ENCODE measurements at regions not wholly inside any gene's neighbourhood (a gene's known extent, or its start where the extent isn't known, plus 50 kb on each side); places are given as distances from the start of the nearest gene placed in this dataset.

DNA sequence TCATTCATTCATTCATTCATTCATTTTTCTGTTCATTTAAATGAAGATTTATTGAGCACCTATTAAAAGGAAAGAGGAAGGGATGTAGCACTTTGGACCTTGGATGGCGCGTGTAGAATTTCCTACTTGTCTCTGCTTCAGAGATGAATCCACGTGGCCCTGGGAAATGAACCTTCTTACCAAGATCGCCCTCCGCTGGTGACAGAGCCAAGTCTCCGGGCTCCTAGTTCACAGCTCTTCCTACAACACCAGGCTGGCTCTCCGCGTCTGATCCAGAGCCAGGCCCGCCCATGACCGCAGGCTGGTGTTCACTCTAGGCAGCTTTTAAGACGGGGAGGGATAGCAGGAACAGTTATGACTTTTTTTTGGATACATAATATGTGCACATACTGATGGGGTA lies 70.9 kb upstream of the PIWIL1 start:
- WGBS = 45% methylated on average over 11 of the region's 11 CpGs
- H3K27me3 ChIP-seq (ENCODE audit: control insufficient read depth in 4 of 4, insufficient read depth in 4 of 4, low read length in 3 of 4) = peaks cover 0 to 9% (median 2%) of the 10 kb centered on the region in 4 donors
- no peak overlapping the region for H3K4me3 ChIP-seq (ENCODE audit: low read depth in 1 of 3, low read length in 3 of 3)
- no peak for TF ChIP-seq MAX (IDR thresholded peaks at IDR 0.05)
- no peak for TF ChIP-seq HNF4G (IDR thresholded peaks at IDR 0.05)
- TF ChIP-seq, protein P1, sequence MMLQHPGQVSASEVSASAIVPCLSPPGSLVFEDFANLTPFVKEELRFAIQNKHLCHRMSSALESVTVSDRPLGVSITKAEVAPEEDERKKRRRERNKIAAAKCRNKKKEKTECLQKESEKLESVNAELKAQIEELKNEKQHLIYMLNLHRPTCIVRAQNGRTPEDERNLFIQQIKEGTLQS (IDR thresholded peaks at IDR 0.05) = no peak
- TF ChIP-seq RXRA (IDR thresholded peaks at IDR 0.05) = no peak
- TF ChIP-seq JUND (IDR thresholded peaks at IDR 0.05) = no peak
- TF ChIP-seq HNF4A (conservative IDR thresholded peaks at IDR 0.05) = no peak
- TF ChIP-seq FOXA2 (IDR thresholded peaks at IDR 0.05) = no peak
- no peak for TF ChIP-seq NR2F2 (IDR thresholded peaks at IDR 0.05)
- TF ChIP-seq, protein P2, sequence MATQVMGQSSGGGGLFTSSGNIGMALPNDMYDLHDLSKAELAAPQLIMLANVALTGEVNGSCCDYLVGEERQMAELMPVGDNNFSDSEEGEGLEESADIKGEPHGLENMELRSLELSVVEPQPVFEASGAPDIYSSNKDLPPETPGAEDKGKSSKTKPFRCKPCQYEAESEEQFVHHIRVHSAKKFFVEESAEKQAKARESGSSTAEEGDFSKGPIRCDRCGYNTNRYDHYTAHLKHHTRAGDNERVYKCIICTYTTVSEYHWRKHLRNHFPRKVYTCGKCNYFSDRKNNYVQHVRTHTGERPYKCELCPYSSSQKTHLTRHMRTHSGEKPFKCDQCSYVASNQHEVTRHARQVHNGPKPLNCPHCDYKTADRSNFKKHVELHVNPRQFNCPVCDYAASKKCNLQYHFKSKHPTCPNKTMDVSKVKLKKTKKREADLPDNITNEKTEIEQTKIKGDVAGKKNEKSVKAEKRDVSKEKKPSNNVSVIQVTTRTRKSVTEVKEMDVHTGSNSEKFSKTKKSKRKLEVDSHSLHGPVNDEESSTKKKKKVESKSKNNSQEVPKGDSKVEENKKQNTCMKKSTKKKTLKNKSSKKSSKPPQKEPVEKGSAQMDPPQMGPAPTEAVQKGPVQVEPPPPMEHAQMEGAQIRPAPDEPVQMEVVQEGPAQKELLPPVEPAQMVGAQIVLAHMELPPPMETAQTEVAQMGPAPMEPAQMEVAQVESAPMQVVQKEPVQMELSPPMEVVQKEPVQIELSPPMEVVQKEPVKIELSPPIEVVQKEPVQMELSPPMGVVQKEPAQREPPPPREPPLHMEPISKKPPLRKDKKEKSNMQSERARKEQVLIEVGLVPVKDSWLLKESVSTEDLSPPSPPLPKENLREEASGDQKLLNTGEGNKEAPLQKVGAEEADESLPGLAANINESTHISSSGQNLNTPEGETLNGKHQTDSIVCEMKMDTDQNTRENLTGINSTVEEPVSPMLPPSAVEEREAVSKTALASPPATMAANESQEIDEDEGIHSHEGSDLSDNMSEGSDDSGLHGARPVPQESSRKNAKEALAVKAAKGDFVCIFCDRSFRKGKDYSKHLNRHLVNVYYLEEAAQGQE (IDR thresholded peaks at IDR 0.05) = no peak
- TF ChIP-seq TAF1 (conservative IDR thresholded peaks at IDR 0.05) = no peak
- no peak for TF ChIP-seq SP1 (IDR thresholded peaks at IDR 0.05)
- H3K9ac ChIP-seq (ENCODE audit: low read depth in 1 of 2, low read length in 2 of 2) = no peak overlapping the region
- no peaks in the 10 kb centered on the region for H3K36me3 ChIP-seq (ENCODE audit: control insufficient read depth in 4 of 4, insufficient read depth in 3 of 4, low read depth in 1 of 4, low read length in 3 of 4)
- no peak for DNase-seq (ENCODE audit: low spot score)
- H3K27ac ChIP-seq (ENCODE audit: low read depth in 1 of 2, low read length in 2 of 2) = no peak overlapping the region
- no peaks in the 10 kb centered on the region for H3K9me3 ChIP-seq (ENCODE audit: control insufficient read depth in 4 of 4, low read length in 3 of 4)
- H3K4me1 ChIP-seq (ENCODE audit: control insufficient read depth in 4 of 4, insufficient read depth in 4 of 4, low read length in 3 of 4) = no peaks in the 10 kb centered on the region

DNA sequence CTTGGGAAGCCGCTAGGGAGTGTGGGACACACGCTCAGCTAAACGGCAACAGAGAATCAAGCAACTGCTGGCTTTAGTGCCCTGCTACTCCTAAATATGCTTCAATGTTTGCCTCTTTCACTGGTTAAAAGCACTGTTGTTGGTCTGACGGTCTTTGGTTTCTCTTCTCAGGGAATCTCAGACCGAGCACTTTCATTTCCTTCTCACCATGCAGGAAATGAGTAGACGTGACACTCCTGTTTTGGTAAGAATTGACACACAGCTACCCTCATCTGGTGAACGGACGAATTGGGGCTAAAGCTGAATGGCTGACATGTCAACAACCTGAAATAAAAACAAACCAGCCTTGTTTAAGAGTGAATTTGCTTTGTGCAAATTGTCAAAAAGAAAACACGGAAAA lies 57.5 kb upstream of the PIWIL1 start:
- TF ChIP-seq NR2F2 (IDR thresholded peaks at IDR 0.05) = no peak
- TF ChIP-seq FOXA1 (IDR thresholded peaks at IDR 0.05) = no peak
- no peak for TF ChIP-seq FOXA2 (IDR thresholded peaks at IDR 0.05)
- no peak for TF ChIP-seq RXRA (IDR thresholded peaks at IDR 0.05)
- TF ChIP-seq CTCF (IDR thresholded peaks at IDR 0.05; ENCODE audit: low read depth, low read length, missing input control) = no peak
- no peak for TF ChIP-seq HNF4G (IDR thresholded peaks at IDR 0.05)
- TF ChIP-seq TAF1 (conservative IDR thresholded peaks at IDR 0.05) = no peak
- no peak for TF ChIP-seq MAX (IDR thresholded peaks at IDR 0.05)
- TF ChIP-seq, protein P1 (IDR thresholded peaks at IDR 0.05) = no peak
- no peak for TF ChIP-seq JUND (IDR thresholded peaks at IDR 0.05)
- no peak for TF ChIP-seq GABPA (IDR thresholded peaks at IDR 0.05 in 1 of 2, conservative IDR thresholded peaks at IDR 0.05 in 1 of 2)
- no peak for TF ChIP-seq EGR1 (IDR thresholded peaks at IDR 0.05; ENCODE audit: low read depth in 2 of 2)
- no peak for TF ChIP-seq HNF4A (conservative IDR thresholded peaks at IDR 0.05)
- no peak for TF ChIP-seq SP1 (IDR thresholded peaks at IDR 0.05)
- TF ChIP-seq, protein P2 (IDR thresholded peaks at IDR 0.05) = no peak
- TF ChIP-seq, protein P3, sequence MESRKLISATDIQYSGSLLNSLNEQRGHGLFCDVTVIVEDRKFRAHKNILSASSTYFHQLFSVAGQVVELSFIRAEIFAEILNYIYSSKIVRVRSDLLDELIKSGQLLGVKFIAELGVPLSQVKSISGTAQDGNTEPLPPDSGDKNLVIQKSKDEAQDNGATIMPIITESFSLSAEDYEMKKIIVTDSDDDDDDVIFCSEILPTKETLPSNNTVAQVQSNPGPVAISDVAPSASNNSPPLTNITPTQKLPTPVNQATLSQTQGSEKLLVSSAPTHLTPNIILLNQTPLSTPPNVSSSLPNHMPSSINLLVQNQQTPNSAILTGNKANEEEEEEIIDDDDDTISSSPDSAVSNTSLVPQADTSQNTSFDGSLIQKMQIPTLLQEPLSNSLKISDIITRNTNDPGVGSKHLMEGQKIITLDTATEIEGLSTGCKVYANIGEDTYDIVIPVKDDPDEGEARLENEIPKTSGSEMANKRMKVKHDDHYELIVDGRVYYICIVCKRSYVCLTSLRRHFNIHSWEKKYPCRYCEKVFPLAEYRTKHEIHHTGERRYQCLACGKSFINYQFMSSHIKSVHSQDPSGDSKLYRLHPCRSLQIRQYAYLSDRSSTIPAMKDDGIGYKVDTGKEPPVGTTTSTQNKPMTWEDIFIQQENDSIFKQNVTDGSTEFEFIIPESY (IDR thresholded peaks at IDR 0.05) = no peak
- peaks cover 0 to 5% (median 0%) of the 10 kb centered on the region in 4 donors for H3K9me3 ChIP-seq (ENCODE audit: control insufficient read depth in 4 of 4, low read length in 3 of 4)
- H3K4me1 ChIP-seq (ENCODE audit: control insufficient read depth in 4 of 4, insufficient read depth in 4 of 4, low read length in 3 of 4) = no peaks in the 10 kb centered on the region
- H3K27me3 ChIP-seq (ENCODE audit: control insufficient read depth in 4 of 4, insufficient read depth in 4 of 4, low read length in 3 of 4) = peaks cover 0 to 5% (median 1%) of the 10 kb centered on the region in 4 donors
- H3K36me3 ChIP-seq (ENCODE audit: control insufficient read depth in 4 of 4, insufficient read depth in 3 of 4, low read depth in 1 of 4, low read length in 3 of 4) = no peaks in the 10 kb centered on the region
- no peak overlapping the region for H3K4me3 ChIP-seq (ENCODE audit: low read depth in 1 of 3, low read length in 3 of 3)
- no peak overlapping the region for H3K9ac ChIP-seq (ENCODE audit: low read depth in 1 of 2, low read length in 2 of 2)
- H3K27ac ChIP-seq (ENCODE audit: low read depth in 1 of 2, low read length in 2 of 2) = no peak overlapping the region
- WGBS = 51% methylated on average over 9 of the region's 9 CpGs
- no peak for DNase-seq (ENCODE audit: low spot score)
